HG02943 (cell line): ENCODE measurements at regions not wholly inside any gene's neighbourhood (a gene's known extent, or its start where the extent isn't known, plus 50 kb on each side); places are given as distances from the start of the nearest gene placed in this dataset.
"Not testable (repeated sequence)": the region's sequence is repeated elsewhere in the genome, so short reads cannot be mapped to it uniquely, and the experiment has no call there.

Source experiments
- ATAC-seq: cut with Tn5 transposase; IDR thresholded peaks from one replicate; pipeline ENCODE4 v1.9.1; 2021; ENCODE audit warnings: mild to moderate bottlenecking, low read depth, moderate library complexity; ENCODE audit not compliant: unreplicated experiment

DNA sequence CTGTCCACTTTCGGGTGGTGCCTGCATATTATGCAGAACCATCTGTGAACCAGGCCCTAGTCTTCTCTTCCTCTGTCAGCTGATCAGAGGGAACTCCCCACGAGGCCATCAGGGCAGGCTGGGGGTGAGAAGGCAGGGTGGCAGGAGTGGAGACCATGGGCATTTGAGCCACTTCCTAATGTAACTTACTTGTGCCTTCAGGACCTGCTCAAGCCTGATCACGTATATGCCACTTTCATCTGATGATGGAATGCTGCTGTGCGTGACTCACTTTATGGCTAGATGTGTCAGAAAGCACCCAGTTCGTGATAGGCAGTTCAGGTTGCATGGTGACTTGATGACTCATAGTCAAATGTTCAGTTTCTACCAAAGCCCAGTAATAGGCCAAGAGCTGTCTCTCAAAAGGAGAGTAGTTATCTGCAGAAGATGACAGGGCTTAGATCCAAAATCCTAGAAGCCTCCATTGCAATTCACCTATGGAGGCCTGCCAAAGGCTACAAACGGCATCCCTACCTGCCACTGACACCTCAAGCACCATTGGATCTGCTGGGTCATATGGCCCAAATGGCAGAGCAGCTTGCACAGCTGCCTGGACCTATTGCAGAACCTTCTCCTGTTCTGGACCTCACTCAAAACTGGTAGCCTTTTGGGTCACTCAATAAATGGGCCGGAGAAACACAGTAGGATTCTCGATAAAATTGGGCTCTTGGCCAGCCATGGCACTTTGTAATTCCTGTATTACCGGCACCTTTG lies 197.7 kb upstream of the PROK2 start:
- ATAC-seq = not testable (repeated sequence)

DNA sequence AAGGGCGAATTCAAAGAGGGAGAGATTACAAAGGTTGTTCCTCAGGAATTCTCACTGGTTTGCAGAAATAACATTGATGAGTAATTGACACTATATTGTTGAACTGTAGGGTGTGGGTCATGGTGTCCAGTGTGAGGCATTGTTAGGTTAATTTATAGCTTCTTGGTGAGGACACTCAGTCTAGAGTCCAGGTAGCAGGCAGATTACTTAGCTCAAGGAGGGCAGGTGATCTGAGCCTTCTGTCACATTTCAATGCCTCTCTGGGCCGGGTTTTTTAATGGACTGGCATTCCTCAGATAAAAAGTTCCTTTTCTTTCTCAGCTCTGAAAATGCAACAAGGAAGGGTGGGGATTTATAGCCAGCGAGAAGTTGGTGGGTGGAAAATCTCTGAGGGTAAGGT lies 194.2 kb upstream of the PROK2 start:
- no peak for ATAC-seq

DNA sequence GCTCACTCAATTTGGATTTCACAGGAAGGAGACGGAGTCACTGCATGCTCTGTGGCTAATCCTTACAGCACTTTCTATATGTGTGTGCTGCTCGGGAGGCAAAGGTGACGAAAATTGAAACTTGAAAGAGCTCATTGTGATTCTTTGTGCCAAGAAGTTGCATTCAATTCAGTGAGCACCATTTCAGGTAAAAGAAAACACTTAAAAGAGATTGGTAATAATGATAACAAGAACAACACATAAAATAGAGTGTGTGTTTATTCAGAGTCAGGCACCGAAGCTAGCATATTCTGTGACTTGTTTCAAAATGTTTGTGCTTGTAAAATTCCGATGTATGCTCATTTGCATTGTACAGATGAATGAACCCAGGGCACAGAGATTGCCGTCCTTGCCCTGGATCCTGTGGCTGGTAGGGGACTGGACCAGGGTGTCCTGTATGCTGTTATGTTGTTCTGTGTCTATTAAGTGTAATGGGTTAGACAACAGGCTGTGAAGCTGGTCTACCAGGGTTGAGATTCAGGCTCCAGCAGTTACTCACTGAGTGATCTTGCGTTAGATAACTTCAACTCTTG lies 193.3 kb upstream of the PROK2 start:
- ATAC-seq = no peak

DNA sequence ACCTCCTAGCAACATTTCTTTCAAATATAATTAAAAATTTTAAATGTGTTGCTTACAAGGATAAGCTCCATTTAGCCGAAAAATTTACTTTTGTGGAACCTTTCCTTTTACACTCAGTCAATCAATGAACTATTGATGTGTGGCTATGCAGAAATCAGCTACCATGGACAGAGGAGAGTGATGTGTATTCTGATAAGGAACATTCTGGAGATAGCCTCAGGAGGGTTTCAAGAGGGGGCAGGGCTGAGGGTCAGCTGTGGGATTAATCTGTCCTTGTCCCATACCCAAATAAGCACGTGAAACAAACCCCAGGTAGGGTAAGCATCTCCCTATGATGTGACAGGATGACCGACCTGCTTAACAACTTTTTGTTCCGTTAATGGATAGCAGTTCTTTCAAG lies 192.6 kb upstream of the PROK2 start:
- ATAC-seq = no peak

DNA sequence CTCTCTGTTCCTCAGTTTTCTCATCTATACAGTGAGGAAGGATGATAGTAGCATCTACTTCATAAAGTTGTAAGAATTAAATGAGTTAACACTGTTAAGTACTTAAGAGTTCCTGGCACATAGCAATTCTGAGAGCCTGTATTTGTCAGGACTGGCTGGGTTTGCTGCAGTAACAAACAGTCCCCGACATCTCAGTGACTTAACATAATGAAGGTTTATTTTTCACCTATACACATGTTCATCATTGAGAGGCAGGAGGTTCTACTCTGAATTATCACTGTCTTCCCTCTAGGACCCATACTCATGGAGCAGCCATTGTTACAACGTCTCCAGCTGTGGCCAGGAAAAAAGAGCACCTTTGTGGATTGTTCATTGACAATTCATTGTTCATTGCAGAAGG lies 190.6 kb upstream of the PROK2 start:
- no peak for ATAC-seq

DNA sequence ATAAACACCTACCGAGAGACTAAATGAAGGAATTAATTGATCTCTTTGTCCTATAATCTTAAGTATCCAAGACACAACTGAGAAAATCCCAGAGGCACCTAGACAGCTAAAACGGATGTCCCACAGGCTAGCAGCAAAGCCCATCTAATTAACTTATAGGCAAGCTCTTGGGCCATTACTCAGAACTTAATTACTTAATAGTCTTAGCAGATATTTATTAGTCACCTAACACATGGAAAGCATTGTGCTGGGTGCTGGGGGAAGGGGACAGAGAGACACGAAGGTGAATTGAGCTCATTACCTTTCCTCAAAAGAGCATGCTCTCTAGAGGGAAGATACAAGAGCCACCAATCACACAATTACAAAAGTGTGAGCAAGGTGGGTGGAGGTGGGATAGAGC lies 189.8 kb upstream of the PROK2 start:
- no peak for ATAC-seq

- no peak for ATAC-seq
Measured at GRCh38 chr3:71973274-71974030, 188.5 kb upstream of the PROK2 start.

GRCh38 chr3:71972031-71972430 lies 187.1 kb upstream of the PROK2 start:
- ATAC-seq = no peak

DNA sequence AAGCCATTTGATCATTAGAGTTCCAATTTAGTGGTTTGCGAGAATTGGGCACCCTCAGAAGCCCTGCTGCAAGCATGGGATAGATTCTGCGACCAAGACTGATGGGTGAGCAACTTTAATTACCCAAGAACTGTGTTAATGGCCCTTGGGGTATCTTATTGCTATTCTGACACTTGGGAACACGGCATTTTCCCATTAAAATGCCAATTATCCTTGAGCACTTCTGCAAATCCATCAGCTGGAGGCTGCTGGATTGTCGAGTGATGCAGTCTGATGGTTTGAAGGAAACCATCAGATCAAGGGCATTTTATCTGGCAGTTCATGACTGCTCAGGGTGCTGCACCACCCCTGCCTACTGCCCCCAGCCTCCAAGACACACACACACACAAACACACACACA lies 183.6 kb upstream of the PROK2 start:
- no peak for ATAC-seq

GRCh38 chr3:71966185-71966584 lies 181.2 kb upstream of the PROK2 start:
- no peak for ATAC-seq

DNA sequence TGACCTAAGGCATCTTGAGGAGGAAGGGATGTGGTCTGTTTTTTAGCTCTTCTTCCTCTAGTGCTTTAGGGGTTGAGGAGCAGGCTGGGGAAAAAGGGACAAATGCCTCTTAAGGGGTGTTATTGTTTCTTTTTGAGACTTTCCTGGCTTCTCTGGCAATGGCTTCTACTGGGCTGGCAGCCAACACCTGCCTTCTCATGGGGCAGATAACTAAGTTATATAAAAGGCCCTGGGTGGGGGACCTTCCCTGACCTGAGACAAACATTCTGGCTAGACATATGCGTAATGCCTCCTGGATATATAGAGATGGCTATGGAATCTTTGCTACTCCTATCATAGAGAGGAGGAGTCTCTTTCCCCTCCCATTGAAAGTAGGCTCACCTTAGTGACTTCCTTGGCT lies 179.2 kb upstream of the PROK2 start:
- ATAC-seq = no peak

- ATAC-seq = no peak
Measured at GRCh38 chr3:71962561-71963240, 177.8 kb upstream of the PROK2 start.

GRCh38 chr3:71961891-71962290 lies 176.9 kb upstream of the PROK2 start:
- no peak for ATAC-seq

GRCh38 chr3:71961378-71961777 lies 176.4 kb upstream of the PROK2 start:
- ATAC-seq = no peak

DNA sequence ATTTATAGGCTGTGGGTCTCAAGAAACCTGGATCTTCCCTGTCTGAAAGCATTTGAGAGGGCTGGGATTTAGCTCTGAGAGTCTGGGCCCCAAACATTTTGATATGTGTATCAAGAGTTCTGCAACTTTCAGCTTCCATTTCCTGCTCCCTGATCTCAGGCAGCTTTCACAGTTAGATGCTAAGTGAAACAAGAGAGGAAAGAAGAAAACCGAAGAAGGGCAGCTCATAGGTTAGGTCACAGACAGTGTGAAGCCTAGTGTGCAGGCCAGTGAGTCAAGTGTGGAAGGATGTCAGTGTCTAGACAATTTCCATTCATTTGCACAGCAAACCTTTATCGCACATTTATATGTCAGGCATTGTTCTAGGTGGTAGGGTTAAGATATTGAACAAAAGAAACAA lies 173.6 kb upstream of the PROK2 start:
- no peak for ATAC-seq

- ATAC-seq = no peak
Measured at GRCh38 chr3:71956716-71957115, 171.8 kb upstream of the PROK2 start.

- no peak for ATAC-seq
Measured at GRCh38 chr3:71956069-71956340, 171.1 kb upstream of the PROK2 start.

DNA sequence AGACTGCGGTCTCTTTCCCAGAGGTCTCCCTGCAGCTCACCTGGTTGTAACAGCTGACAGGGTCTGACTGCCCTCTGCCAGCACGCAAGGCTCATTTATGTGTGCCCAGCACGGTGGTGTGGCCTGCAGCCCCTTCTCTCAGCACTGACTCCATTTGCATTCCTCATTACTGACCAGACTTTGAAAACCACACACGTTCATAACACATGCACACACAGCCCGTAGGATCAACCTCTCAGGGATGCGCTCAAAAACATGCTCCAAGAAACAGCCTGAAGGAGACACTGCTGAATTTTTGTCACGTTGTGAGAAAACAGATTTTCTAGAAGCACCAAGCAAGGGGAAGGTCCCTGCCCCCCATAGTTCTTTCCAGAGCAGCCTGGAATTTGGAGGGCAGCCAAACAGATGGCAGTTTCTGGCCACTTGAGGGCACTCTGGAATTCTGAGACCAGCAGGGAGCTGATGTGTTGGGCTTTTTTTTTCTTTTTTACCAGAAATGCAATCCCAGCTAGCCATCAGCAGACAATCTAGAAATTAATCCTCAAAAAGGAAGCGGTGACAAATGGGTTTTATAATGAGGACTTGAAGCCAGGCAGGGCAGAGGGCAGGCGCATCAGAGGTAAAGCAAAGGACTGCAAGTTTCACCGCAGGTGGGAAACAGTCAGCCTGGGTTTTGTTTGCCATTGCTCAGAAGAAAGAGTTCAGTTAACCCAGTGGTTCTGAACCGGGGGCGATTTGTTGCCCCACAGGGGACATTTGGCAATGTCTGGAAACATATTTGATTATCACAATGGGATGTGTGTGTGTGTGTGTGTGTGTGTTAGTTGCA lies 170.5 kb upstream of the PROK2 start:
- no peak for ATAC-seq

GRCh38 chr3:71951842-71952241 lies 166.9 kb upstream of the PROK2 start:
- ATAC-seq = no peak

- no peak for ATAC-seq
Measured at GRCh38 chr3:71951361-71951760, 166.4 kb upstream of the PROK2 start.

- ATAC-seq = no peak
Measured at GRCh38 chr3:71949442-71949841, 164.5 kb upstream of the PROK2 start.
